Loucy (cell line): ENCODE measurements at regions not wholly inside any gene's neighbourhood (a gene's known extent, or its start where the extent isn't known, plus 50 kb on each side); places are given as distances from the start of the nearest gene placed in this dataset.

Source experiments
- H2AFZ ChIP-seq: fragments of 200-600 bp; sonication (generic); 2 replicates; pipeline ENCODE4 v1.6.0; 2016; ENCODE audit warnings: antibody characterized with exemption, mild to moderate bottlenecking, low read length, moderate library complexity
- H3F3A ChIP-seq: fragments of 200-600 bp; 2 replicates; pipeline ENCODE4 v1.6.0; 2016; ENCODE audit warnings: antibody characterized with exemption, low read depth, mild to moderate bottlenecking
- H3K27me3 ChIP-seq: fragments of 200-600 bp; sonication (generic); 2 replicates; pipeline ENCODE4 v1.6.1; 2014; ENCODE audit warnings: low read length, mild to moderate bottlenecking; ENCODE audit not compliant: insufficient read depth, poor library complexity, severe bottlenecking
- H3K36me3 ChIP-seq: fragments of 200-600 bp; sonication (generic); 2 replicates; pipeline ENCODE4 v1.6.1; 2016; ENCODE audit warnings: low read length; ENCODE audit not compliant: insufficient read depth
- H3K4me1 ChIP-seq: fragments of 200-600 bp; sonication (generic); 2 replicates; pipeline ENCODE4 v1.5.1; 2014; ENCODE audit warnings: low read length, mild to moderate bottlenecking; ENCODE audit not compliant: insufficient read depth, poor library complexity, severe bottlenecking
- H3K4me2 ChIP-seq: fragments of 200-600 bp; sonication (generic); 2 replicates; pipeline ENCODE4 v1.6.0; 2014; ENCODE audit warnings: antibody characterized with exemption, low read length, low read depth, mild to moderate bottlenecking; ENCODE audit not compliant: poor library complexity, severe bottlenecking
- H3K4me3 ChIP-seq: fragments of 200-600 bp; sonication (generic); 2 replicates; pipeline ENCODE4 v1.5.1; 2014; ENCODE audit warnings: low read length, mild to moderate bottlenecking, mixed read lengths; ENCODE audit not compliant: poor library complexity, severe bottlenecking
- H3K79me2 ChIP-seq: fragments of 200-600 bp; sonication (generic); 2 replicates; pipeline ENCODE4 v1.6.1; 2014; ENCODE audit warnings: low read length; ENCODE audit not compliant: insufficient read depth
- H3K9ac ChIP-seq: fragments of 200-600 bp; sonication (generic); 2 replicates; pipeline ENCODE4 v1.6.0; 2014; ENCODE audit warnings: mild to moderate bottlenecking, low read depth, low read length, moderate library complexity; ENCODE audit not compliant: poor library complexity, severe bottlenecking
- H3K9me2 ChIP-seq: fragments of 200-600 bp; sonication (generic); replicated peaks from 2 replicates; pipeline ENCODE4 v1.6.1; 2016; ENCODE audit warnings: low read depth, low read length, mixed read lengths
- H3K9me3 ChIP-seq: fragments of 200-600 bp; sonication (generic); 2 replicates; pipeline ENCODE4 v1.6.1; 2014; ENCODE audit warnings: mild to moderate bottlenecking, antibody characterized with exemption, low read length, low read depth; ENCODE audit not compliant: insufficient read depth
- H4K20me1 ChIP-seq: fragments of 200-600 bp; sonication (generic); 2 replicates; pipeline ENCODE4 v1.6.0; 2014; ENCODE audit warnings: antibody characterized with exemption, low read length, mild to moderate bottlenecking; ENCODE audit not compliant: insufficient read depth, poor library complexity, severe bottlenecking
- CTCF ChIP-seq: fragments of 200-600 bp; sonication (generic); conservative IDR thresholded peaks from 2 replicates; pipeline ENCODE4 v1.5.1; 2014; ENCODE audit warnings: mild to moderate bottlenecking, antibody characterized with exemption, low read length
- EZH2phosphoT487 ChIP-seq: fragments of 200-600 bp; IDR thresholded peaks from 2 replicates; pipeline ENCODE4 v1.6.1; 2018; ENCODE audit warnings: antibody characterized with exemption, mild to moderate bottlenecking, moderate library complexity, borderline replicate concordance

GRCh38 chr21:38196036-38196435 lies 60.8 kb upstream of the KCNJ15 start:
- Histone ChIP-seq H3K4me3 (no peak overlapping the region), H3K4me2 (no peak overlapping the region), H3K9me2 (no peaks in the 10 kb centered on the region), H3K27me3 (no peaks in the 10 kb centered on the region), H3F3A (no peaks in the 10 kb centered on the region), H3K9me3 (no peaks in the 10 kb centered on the region), H3K79me2 (no peaks in the 10 kb centered on the region), H3K9ac (no peak overlapping the region), H3K36me3 (no peaks in the 10 kb centered on the region), H4K20me1 (no peaks in the 10 kb centered on the region), H3K4me1 (no peaks in the 10 kb centered on the region), H2AFZ (no peak overlapping the region)
- no peak for TF ChIP-seq CTCF

- no peaks in the 10 kb centered on the region for H3K79me2 ChIP-seq
- no peaks in the 10 kb centered on the region for H3K9me2 ChIP-seq
- H3K9ac ChIP-seq: no peak overlapping the region
- no peaks in the 10 kb centered on the region for H3F3A ChIP-seq
- no peak overlapping the region for H3K4me2 ChIP-seq
- H4K20me1 ChIP-seq: no peaks in the 10 kb centered on the region
- no peaks in the 10 kb centered on the region for H3K27me3 ChIP-seq
- no peak overlapping the region for H2AFZ ChIP-seq
- no peaks in the 10 kb centered on the region for H3K9me3 ChIP-seq
- no peak overlapping the region for H3K4me3 ChIP-seq
- peaks cover under 1% of the 10 kb centered on the region for H3K4me1 ChIP-seq
- no peak for TF ChIP-seq EZH2phosphoT487
- TF ChIP-seq CTCF: no peak
- no peaks in the 10 kb centered on the region for H3K36me3 ChIP-seq
These were observed 54.0 kb upstream of the KCNJ15 start for GRCh38 chr21:38202811-38203210.

DNA sequence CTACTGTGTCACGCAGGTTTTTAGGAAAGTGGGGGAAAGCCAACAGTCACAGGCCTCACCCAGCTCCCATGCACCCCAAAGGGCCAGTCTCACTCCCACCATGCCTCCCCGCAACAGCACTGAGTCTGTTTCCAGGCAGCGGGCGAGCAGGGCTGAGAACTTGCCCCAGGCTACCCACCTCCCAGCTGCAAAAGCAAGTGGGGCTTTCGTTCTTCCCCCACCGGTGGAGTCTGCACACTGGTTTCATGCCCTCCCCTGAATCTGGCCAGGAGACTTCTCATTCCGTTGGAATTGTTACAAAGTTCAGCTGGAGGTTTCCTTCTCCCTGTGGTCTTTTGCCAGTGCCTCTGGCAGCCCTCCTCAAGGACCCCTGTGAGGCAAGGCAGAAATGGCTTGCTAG lies 53.6 kb upstream of the KCNJ15 start:
- H3K9me2 ChIP-seq: no peaks in the 10 kb centered on the region
- TF ChIP-seq EZH2phosphoT487 (no peak), CTCF (no peak)
- H3K9ac ChIP-seq: no peak overlapping the region
- H3K9me3 ChIP-seq: no peaks in the 10 kb centered on the region
- H2AFZ ChIP-seq: no peak overlapping the region
- peaks cover 4% of the 10 kb centered on the region for H3K4me1 ChIP-seq
- H3F3A ChIP-seq: no peaks in the 10 kb centered on the region
- H3K79me2 ChIP-seq: no peaks in the 10 kb centered on the region
- H4K20me1 ChIP-seq: no peaks in the 10 kb centered on the region
- no peaks in the 10 kb centered on the region for H3K36me3 ChIP-seq
- no peaks in the 10 kb centered on the region for H3K27me3 ChIP-seq
- H3K4me2 ChIP-seq: no peak overlapping the region
- no peak overlapping the region for H3K4me3 ChIP-seq
